HK-2 (cell line): ENCODE measurements at regions not wholly inside any gene's neighbourhood (a gene's known extent, or its start where the extent isn't known, plus 50 kb on each side); places are given as distances from the start of the nearest gene placed in this dataset.

ENCODE experiments used
- DNase-seq: peaks from one replicate; pipeline ENCODE4 v3.0.0-alpha.2; 2018; ENCODE audit not compliant: unreplicated experiment

GRCh38 chr3:23664459-23664858 lies 141.3 kb upstream of the UBE2E1 start:
- DNase-seq = no peak

GRCh38 chr3:23665741-23666140 lies 140.0 kb upstream of the UBE2E1 start:
- DNase-seq = no peak

- no peak for DNase-seq
Measured at GRCh38 chr3:23666818-23667217, 138.9 kb upstream of the UBE2E1 start.

- no peak for DNase-seq
Measured at GRCh38 chr3:23667536-23668429, 138.0 kb upstream of the UBE2E1 start.

- DNase-seq = peak; percentile 39
Measured at GRCh38 chr3:23668430-23668904, 137.3 kb upstream of the UBE2E1 start.

- no peak for DNase-seq
Measured at GRCh38 chr3:23669541-23670255, 136.1 kb upstream of the UBE2E1 start.

- no peak for DNase-seq
Measured at GRCh38 chr3:23671851-23672589, 133.7 kb upstream of the UBE2E1 start.

- no peak for DNase-seq
Measured at GRCh38 chr3:23672628-23673027, 133.1 kb upstream of the UBE2E1 start.

GRCh38 chr3:23675010-23675409 lies 130.7 kb upstream of the UBE2E1 start:
- no peak for DNase-seq

- no peak for DNase-seq
Measured at GRCh38 chr3:23676093-23676492, 129.7 kb upstream of the UBE2E1 start.

GRCh38 chr3:23682646-23683045 lies 123.1 kb upstream of the UBE2E1 start:
- no peak for DNase-seq

- peak; percentile 86 for DNase-seq
Measured at GRCh38 chr3:23685541-23686258, 120.1 kb upstream of the UBE2E1 start.

GRCh38 chr3:23686519-23686918 lies 119.2 kb upstream of the UBE2E1 start:
- DNase-seq = no peak

- DNase-seq = no peak
Measured at GRCh38 chr3:23691357-23691895, 114.3 kb upstream of the UBE2E1 start.

GRCh38 chr3:23696842-23697241 lies 108.9 kb upstream of the UBE2E1 start:
- no peak for DNase-seq

GRCh38 chr3:23697416-23697815 lies 108.3 kb upstream of the UBE2E1 start:
- DNase-seq = no peak

- no peak for DNase-seq
Measured at GRCh38 chr3:23698652-23699313, 107.0 kb upstream of the UBE2E1 start.

- DNase-seq = no peak
Measured at GRCh38 chr3:23700616-23701015, 105.1 kb upstream of the UBE2E1 start.

GRCh38 chr3:23701716-23702597 lies 103.8 kb upstream of the UBE2E1 start:
- no peak for DNase-seq

- DNase-seq = no peak
Measured at GRCh38 chr3:23704298-23704697, 101.5 kb upstream of the UBE2E1 start.
